CD4-positive, alpha-beta T cell (primary cell): ENCODE measurements at regions not wholly inside any gene's neighbourhood (a gene's known extent, or its start where the extent isn't known, plus 50 kb on each side); places are given as distances from the start of the nearest gene placed in this dataset.

Experiments used
- ATAC-seq: fragments of 200-7000 bp; cut with Tn5 transposase; one replicate; pipeline ENCODE4 v1.10.0; 2022; ENCODE audit warnings: mild to moderate bottlenecking; ENCODE audit not compliant: poor library complexity
- CTCF ChIA-PET: fragments of 350-600 bp; sonication (Branson Sonifier 250); formaldehyde crosslinking; loops from one replicate; lab custom pipeline; 2021; ENCODE audit warnings: antibody characterized with exemption, inconsistent platforms; lab: Charles Lee
- POLR2A ChIA-PET: fragments of 350-600 bp; sonication (Branson Sonifier 250); formaldehyde crosslinking; loops from one replicate; lab custom pipeline; 2021; ENCODE audit warnings: antibody characterized with exemption, inconsistent platforms; lab: Charles Lee
- DNase-seq, 14 experiments: peaks; one replicate each; pipeline ENCODE4 v3.0.0-alpha.2; 2013 to 2020; ENCODE audit warnings: mixed read lengths in 2 of 14
- H3K27ac ChIP-seq, 2 donors: one replicate each; pipeline versions ENCODE4 v1.5.1 to v1.7.0; 2013; ENCODE audit warnings: low read length in 2 of 2, low read depth in 1 of 2, mild to moderate bottlenecking in 1 of 2
- H3K27me3 ChIP-seq, 2 experiments: 1 replicate in 1 of 2; 2 replicates in 1 of 2; pipeline versions ENCODE4 v1.6.1 to v1.7.0; 2013; ENCODE audit warnings: low read length in 2 of 2, control low read depth in 1 of 2, mild to moderate bottlenecking in 1 of 2, moderate library complexity in 1 of 2; ENCODE audit not compliant: insufficient read depth in 2 of 2, control insufficient read depth in 1 of 2
- H3K36me3 ChIP-seq: one replicate; pipeline ENCODE4 v1.6.1; 2013; ENCODE audit warnings: low read length, control low read depth; ENCODE audit not compliant: insufficient read depth
- H3K4me1 ChIP-seq: one replicate; pipeline ENCODE4 v1.6.1; 2013; ENCODE audit warnings: low read length, control low read depth; ENCODE audit not compliant: insufficient read depth
- H3K4me3 ChIP-seq: one replicate; pipeline ENCODE4 v1.5.1; 2013; ENCODE audit warnings: mild to moderate bottlenecking, low read length, moderate library complexity
- H3K9me3 ChIP-seq, 2 experiments: 1 replicate in 1 of 2; 2 replicates in 1 of 2; pipeline versions ENCODE4 v1.6.1 to v1.7.0; 2013; ENCODE audit warnings: low read length in 2 of 2, mild to moderate bottlenecking in 2 of 2, control low read depth in 1 of 2, moderate library complexity in 1 of 2; ENCODE audit not compliant: control insufficient read depth in 1 of 2, insufficient read depth in 1 of 2
- H3K27ac Mint-ChIP-seq: one replicate; pipeline ENCODE4 v1.8.0; 2020; ENCODE audit warnings: mixed read lengths
- H3K27me3 Mint-ChIP-seq: one replicate; pipeline ENCODE4 v1.8.0; 2021; ENCODE audit warnings: mixed read lengths
- H3K36me3 Mint-ChIP-seq: one replicate; pipeline ENCODE4 v1.8.0; 2021; ENCODE audit warnings: low read depth, mixed read lengths
- H3K4me1 Mint-ChIP-seq: one replicate; pipeline ENCODE4 v1.8.0; 2021; ENCODE audit warnings: low read depth, mixed read lengths
- H3K4me3 Mint-ChIP-seq: one replicate; pipeline ENCODE4 v1.8.0; 2020; ENCODE audit warnings: mild to moderate bottlenecking, mixed read lengths
- H3K9me3 Mint-ChIP-seq: one replicate; pipeline ENCODE4 v1.8.0; 2020; ENCODE audit warnings: mixed read lengths
- CTCF ChIP-seq: fragments of 200-600 bp; IDR thresholded peaks from one replicate; pipeline ENCODE4 v1.8.0; 2022; ENCODE audit warnings: antibody characterized with exemption, mild to moderate bottlenecking
- intact Hi-C, 2 experiments: fragments of 100-400 bp; cut with DNase I in 1 of 2; cut with micrococcal nuclease in 1 of 2; formaldehyde crosslinking; loops; one replicate each; pipeline versions ENCODE4 v1.15.1 to v1.9.0; 2023 to 2025; cut with DNase I, micrococcal nuclease

- Mint-ChIP-seq H3K4me1 (no peaks in the 10 kb centered on the region), H3K9me3 (peaks cover 3% of the 10 kb centered on the region), H3K4me3 (no peak overlapping the region), H3K27me3 (peaks cover 5% of the 10 kb centered on the region), H3K27ac (no peak overlapping the region), H3K36me3 (no peaks in the 10 kb centered on the region)
- Histone ChIP-seq H3K9me3 (peaks cover 0 to 2% of the 10 kb centered on the region in 2 experiments), H3K36me3 (no peaks in the 10 kb centered on the region), H3K4me1 (no peaks in the 10 kb centered on the region), H3K27me3 (peaks cover 0 to 5% of the 10 kb centered on the region in 2 experiments), H3K27ac (no peak overlapping the region), H3K4me3 (no peak overlapping the region)
- no peak for TF ChIP-seq CTCF
- intact Hi-C loops = no loop called here
- CTCF ChIA-PET = no interaction called here
- POLR2A ChIA-PET = no interaction called here
- DNase-seq (no peak), ATAC-seq (no peak)
Measured at GRCh38 chr7:98795741-98796493, 73.9 kb downstream of the TMEM130 start.
